H9 (cell line): ENCODE measurements at regions not wholly inside any gene's neighbourhood (a gene's known extent, or its start where the extent isn't known, plus 50 kb on each side); places are given as distances from the start of the nearest gene placed in this dataset.
A peak's percentile ranks its signal among the peaks of the same experiment; 100 is the strongest.

Source experiments
- DNase-seq: peaks from one replicate; pipeline ENCODE4 v3.0.0-alpha.2; 2017
- H2AFZ ChIP-seq: one replicate; pipeline ENCODE4 v1.6.1; 2013; ENCODE audit warnings: mild to moderate bottlenecking, low read length, control low read depth, moderate library complexity
- H2AK5ac ChIP-seq: 2 replicates; pipeline ENCODE4 v1.6.1; 2013; ENCODE audit warnings: low read length, control low read depth, mixed read lengths; ENCODE audit not compliant: insufficient read length
- H2BK120ac ChIP-seq: one replicate; pipeline ENCODE4 v1.6.1; 2013; ENCODE audit warnings: low read depth, mild to moderate bottlenecking, low read length, control low read depth, inconsistent platforms; ENCODE audit not compliant: poor library complexity, severe bottlenecking
- H2BK12ac ChIP-seq: 2 replicates; pipeline ENCODE4 v1.6.1; 2013; ENCODE audit warnings: low read length, control low read depth, mixed read lengths, low read depth; ENCODE audit not compliant: insufficient read length
- H2BK15ac ChIP-seq: 2 replicates; pipeline ENCODE4 v1.6.1; 2013; ENCODE audit warnings: low read depth, low read length, control low read depth
- H2BK20ac ChIP-seq: one replicate; pipeline ENCODE4 v1.6.1; 2013; ENCODE audit warnings: low read depth, mild to moderate bottlenecking, low read length, control low read depth, inconsistent platforms; ENCODE audit not compliant: poor library complexity, severe bottlenecking
- H2BK5ac ChIP-seq: 2 replicates; pipeline ENCODE4 v1.6.1; 2013; ENCODE audit warnings: low read length, control low read depth, mixed read lengths; ENCODE audit not compliant: insufficient read length
- H3K14ac ChIP-seq: 2 replicates; pipeline ENCODE4 v1.6.1; 2013; ENCODE audit warnings: low read length, control low read depth; ENCODE audit not compliant: insufficient read depth
- H3K18ac ChIP-seq: 2 replicates; pipeline ENCODE4 v1.6.1; 2013; ENCODE audit warnings: low read depth, mild to moderate bottlenecking, mixed read lengths, low read length, control low read depth; ENCODE audit not compliant: insufficient read length
- H3K23ac ChIP-seq: 2 replicates; pipeline ENCODE4 v1.6.1; 2013; ENCODE audit warnings: low read length, control low read depth, mixed read lengths, low read depth; ENCODE audit not compliant: insufficient read length
- H3K23me2 ChIP-seq: 2 replicates; pipeline ENCODE4 v1.6.1; 2013; ENCODE audit warnings: low read depth, mild to moderate bottlenecking, mixed read lengths, low read length, control low read depth; ENCODE audit not compliant: insufficient read length, poor library complexity, severe bottlenecking
- H3K27ac ChIP-seq: 2 replicates; pipeline ENCODE4 v1.5.1; 2013; ENCODE audit warnings: low read length, control low read depth, mixed read lengths, low read depth; ENCODE audit not compliant: insufficient read length
- H3K27me3 ChIP-seq: 2 replicates; pipeline ENCODE4 v1.6.1; 2013; ENCODE audit warnings: low read length, control low read depth, inconsistent platforms; ENCODE audit not compliant: insufficient read depth
- H3K4ac ChIP-seq: 2 replicates; pipeline ENCODE4 v1.6.1; 2013; ENCODE audit warnings: low read depth, mild to moderate bottlenecking, control low read depth, inconsistent platforms, low read length, moderate library complexity
- H3K4me1 ChIP-seq: 2 replicates; pipeline ENCODE4 v1.6.1; 2013; ENCODE audit warnings: low read length, control low read depth, inconsistent platforms; ENCODE audit not compliant: insufficient read depth
- H3K4me2 ChIP-seq: 2 replicates; pipeline ENCODE4 v1.6.1; 2013; ENCODE audit warnings: low read length, control low read depth, mixed read lengths; ENCODE audit not compliant: insufficient read length, insufficient read depth
- H3K56ac ChIP-seq: 2 replicates; pipeline ENCODE4 v1.6.1; 2013; ENCODE audit warnings: low read depth, mild to moderate bottlenecking, mixed read lengths, low read length, control low read depth; ENCODE audit not compliant: insufficient read length
- H3K79me1 ChIP-seq: 2 replicates; pipeline ENCODE4 v1.6.1; 2013; ENCODE audit warnings: low read depth, mild to moderate bottlenecking, moderate library complexity, low read length, control low read depth, inconsistent platforms; ENCODE audit not compliant: insufficient read depth, poor library complexity, severe bottlenecking
- H3K79me2 ChIP-seq: 2 replicates; pipeline ENCODE4 v1.6.1; 2013; ENCODE audit warnings: low read length, control low read depth, inconsistent platforms; ENCODE audit not compliant: insufficient read depth
- H3K9ac ChIP-seq: 2 replicates; pipeline ENCODE4 v1.6.1; 2013; ENCODE audit warnings: low read length, control low read depth, mixed read lengths; ENCODE audit not compliant: insufficient read length; ENCODE audit errors: extremely low read depth
- H3K9me3 ChIP-seq: one replicate; pipeline ENCODE4 v1.6.1; 2013; ENCODE audit warnings: low read depth, low read length, inconsistent platforms; ENCODE audit not compliant: control insufficient read depth
- H3T11ph ChIP-seq: one replicate; pipeline ENCODE4 v1.6.1; 2013; ENCODE audit warnings: mild to moderate bottlenecking, low read length, control low read depth, inconsistent platforms
- H4K20me1 ChIP-seq: one replicate; pipeline ENCODE4 v1.6.1; 2013; ENCODE audit not compliant: control insufficient read depth, insufficient read length, insufficient read depth
- H4K5ac ChIP-seq: 2 replicates; pipeline ENCODE4 v1.6.1; 2013; ENCODE audit warnings: low read depth, mild to moderate bottlenecking, mixed read lengths, low read length, control low read depth; ENCODE audit not compliant: insufficient read length
- H4K8ac ChIP-seq: replicated peaks from 2 replicates; pipeline ENCODE4 v1.6.1; 2013; ENCODE audit warnings: low read length, control low read depth, mixed read lengths, low read depth; ENCODE audit not compliant: insufficient read length
- H4K91ac ChIP-seq: 2 replicates; pipeline ENCODE4 v1.6.1; 2013; ENCODE audit warnings: low read depth, mild to moderate bottlenecking, moderate library complexity, mixed read lengths, low read length, control low read depth; ENCODE audit not compliant: insufficient read length
- H3K27ac Mint-ChIP-seq, 3 experiments: 2 replicates in 2 of 3; 3 replicates in 1 of 3; pipeline ENCODE4 v1.8.0; 2020 to 2021; ENCODE audit warnings: mixed read lengths in 3 of 3, mild to moderate bottlenecking in 1 of 3, moderate library complexity in 1 of 3
- H3K27me3 Mint-ChIP-seq: 2 replicates; pipeline ENCODE4 v1.8.0; 2021; ENCODE audit warnings: low read depth, mild to moderate bottlenecking, moderate library complexity, mixed read lengths
- H3K36me3 Mint-ChIP-seq, 3 experiments: 2 replicates in 2 of 3; 3 replicates in 1 of 3; pipeline ENCODE4 v1.8.0; 2020 to 2021; ENCODE audit warnings: low read depth in 3 of 3, mixed read lengths in 3 of 3; ENCODE audit not compliant: insufficient read depth in 1 of 3
- H3K4me1 Mint-ChIP-seq, 2 experiments: 2 replicates each; pipeline ENCODE4 v1.8.0; 2020; ENCODE audit warnings: mixed read lengths in 2 of 2
- H3K4me3 Mint-ChIP-seq, 2 experiments: 2 replicates in 1 of 2; 3 replicates in 1 of 2; pipeline ENCODE4 v1.8.0; 2020 to 2021; ENCODE audit warnings: mild to moderate bottlenecking in 2 of 2, mixed read lengths in 2 of 2, moderate library complexity in 1 of 2
- H3K9me3 Mint-ChIP-seq, 2 experiments: 2 replicates in 1 of 2; 3 replicates in 1 of 2; pipeline ENCODE4 v1.8.0; 2020; ENCODE audit warnings: mild to moderate bottlenecking in 2 of 2, mixed read lengths in 2 of 2, moderate library complexity in 1 of 2
- WGBS: extraction: QIAGEN DNeasy Blood & Tissue Kit; methylation state at CpG from one replicate; pipeline ENCODE4 v1.1.7; 2013; ENCODE audit warnings: missing lambda C conversion rate, low lambda C conversion rate, mixed read lengths; ENCODE audit not compliant: insufficient read length; ENCODE audit errors: extremely low coverage; 5-methylcytosine and 5-hydroxymethylcytosine counted together
- TF ChIP-seq, protein P1 (sequence below): fragments of 200-600 bp; sonication (generic); conservative IDR thresholded peaks from 3 replicates; pipeline ENCODE4 v1.8.0; 2021; ENCODE audit warnings: antibody characterized with exemption, mild to moderate bottlenecking

DNA sequence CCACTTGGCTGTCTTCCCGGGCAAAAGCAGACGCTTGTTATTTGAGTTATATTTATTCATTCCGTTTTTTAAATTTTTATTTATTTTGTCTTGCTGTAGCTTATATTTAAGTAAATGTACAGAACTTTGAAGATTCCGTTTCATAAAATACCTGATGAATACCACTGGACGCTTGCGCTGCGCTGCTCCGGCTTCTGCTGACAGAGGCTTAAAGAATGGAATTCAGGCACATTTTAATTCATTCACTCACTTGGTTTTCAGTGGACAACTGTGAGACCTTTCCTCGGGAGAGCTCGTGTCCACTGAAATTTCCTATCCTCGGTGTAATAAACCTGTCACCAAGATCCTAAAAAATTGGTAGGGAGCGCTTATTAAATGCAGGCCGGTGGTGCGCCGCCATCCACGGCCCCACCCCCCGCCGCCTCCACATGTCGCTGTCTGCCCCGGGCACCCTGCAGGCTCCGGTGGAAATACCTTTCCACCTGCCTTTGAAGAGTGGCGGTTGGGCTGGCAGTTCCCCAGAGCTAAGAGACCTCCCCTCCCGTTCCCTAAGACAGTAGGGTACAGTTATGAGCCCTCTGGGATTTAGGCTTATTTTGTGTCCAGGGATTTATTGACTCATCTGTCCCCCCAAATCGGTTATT is 62.5 kb upstream of the UBE2E1 start:
- H3K79me2 ChIP-seq, result no peaks in the 10 kb centered on the region
- no peak overlapping the region for H4K91ac ChIP-seq
- H3T11ph ChIP-seq, result no peak overlapping the region
- Mint-ChIP-seq H3K4me3 (peak overlapping the region in 1 of 2 experiments; percentile 60; a peak in 2 of 5 replicates), H3K27ac (no peak overlapping the region), H3K36me3 (no peaks in the 10 kb centered on the region), H3K27me3 (peaks cover 60% of the 10 kb centered on the region), H3K9me3 (no peaks in the 10 kb centered on the region), H3K4me1 (peaks cover 54 to 61% of the 10 kb centered on the region in 2 experiments)
- peak overlapping the region; percentile 68 for H3K4me2 ChIP-seq
- no CpG with 5 or more reads among the region's 24 CpGs for WGBS
- no peak overlapping the region for H4K8ac ChIP-seq
- TF ChIP-seq, protein P1, sequence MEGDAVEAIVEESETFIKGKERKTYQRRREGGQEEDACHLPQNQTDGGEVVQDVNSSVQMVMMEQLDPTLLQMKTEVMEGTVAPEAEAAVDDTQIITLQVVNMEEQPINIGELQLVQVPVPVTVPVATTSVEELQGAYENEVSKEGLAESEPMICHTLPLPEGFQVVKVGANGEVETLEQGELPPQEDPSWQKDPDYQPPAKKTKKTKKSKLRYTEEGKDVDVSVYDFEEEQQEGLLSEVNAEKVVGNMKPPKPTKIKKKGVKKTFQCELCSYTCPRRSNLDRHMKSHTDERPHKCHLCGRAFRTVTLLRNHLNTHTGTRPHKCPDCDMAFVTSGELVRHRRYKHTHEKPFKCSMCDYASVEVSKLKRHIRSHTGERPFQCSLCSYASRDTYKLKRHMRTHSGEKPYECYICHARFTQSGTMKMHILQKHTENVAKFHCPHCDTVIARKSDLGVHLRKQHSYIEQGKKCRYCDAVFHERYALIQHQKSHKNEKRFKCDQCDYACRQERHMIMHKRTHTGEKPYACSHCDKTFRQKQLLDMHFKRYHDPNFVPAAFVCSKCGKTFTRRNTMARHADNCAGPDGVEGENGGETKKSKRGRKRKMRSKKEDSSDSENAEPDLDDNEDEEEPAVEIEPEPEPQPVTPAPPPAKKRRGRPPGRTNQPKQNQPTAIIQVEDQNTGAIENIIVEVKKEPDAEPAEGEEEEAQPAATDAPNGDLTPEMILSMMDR, result peak; percentile 51
- H3K9me3 ChIP-seq, result no peaks in the 10 kb centered on the region
- H2BK20ac ChIP-seq, result no peak overlapping the region
- H3K27ac ChIP-seq, result no peak overlapping the region
- no peak overlapping the region for H2BK12ac ChIP-seq
- H3K27me3 ChIP-seq, result peaks cover 25% of the 10 kb centered on the region; the same call in 1 of the 2 replicates
- no peak overlapping the region for H3K14ac ChIP-seq
- no peak overlapping the region for H2BK5ac ChIP-seq
- peaks cover 3% of the 10 kb centered on the region for H3K23me2 ChIP-seq
- H3K79me1 ChIP-seq, result no peaks in the 10 kb centered on the region
- no peak overlapping the region for H2BK15ac ChIP-seq
- no peak overlapping the region for H3K9ac ChIP-seq
- H4K20me1 ChIP-seq, result no peaks in the 10 kb centered on the region
- H4K5ac ChIP-seq, result no peak overlapping the region
- H2AK5ac ChIP-seq, result no peak overlapping the region
- no peak overlapping the region for H3K56ac ChIP-seq
- H3K18ac ChIP-seq, result no peak overlapping the region
- H3K4me1 ChIP-seq, result peaks cover 23% of the 10 kb centered on the region
- no peak overlapping the region for H3K23ac ChIP-seq
- no peak overlapping the region for H3K4ac ChIP-seq
- H2BK120ac ChIP-seq, result no peak overlapping the region
- H2AFZ ChIP-seq, result no peak overlapping the region
- DNase-seq, result peak; percentile 66
